Activated T-helper 1 cell treated with Interleukin-2 at 50 U/mL for 16 hours (primary cell): ENCODE measurements at regions not wholly inside any gene's neighbourhood (a gene's known extent, or its start where the extent isn't known, plus 50 kb on each side); places are given as distances from the start of the nearest gene placed in this dataset.
"Not testable (repeated sequence)": the region's sequence is repeated elsewhere in the genome, so short reads cannot be mapped to it uniquely, and the experiment has no call there.

Experiments used
- DNase-seq: peaks from one replicate; pipeline ENCODE4 v3.0.0-alpha.2; 2020; ENCODE audit warnings: low read depth

DNA sequence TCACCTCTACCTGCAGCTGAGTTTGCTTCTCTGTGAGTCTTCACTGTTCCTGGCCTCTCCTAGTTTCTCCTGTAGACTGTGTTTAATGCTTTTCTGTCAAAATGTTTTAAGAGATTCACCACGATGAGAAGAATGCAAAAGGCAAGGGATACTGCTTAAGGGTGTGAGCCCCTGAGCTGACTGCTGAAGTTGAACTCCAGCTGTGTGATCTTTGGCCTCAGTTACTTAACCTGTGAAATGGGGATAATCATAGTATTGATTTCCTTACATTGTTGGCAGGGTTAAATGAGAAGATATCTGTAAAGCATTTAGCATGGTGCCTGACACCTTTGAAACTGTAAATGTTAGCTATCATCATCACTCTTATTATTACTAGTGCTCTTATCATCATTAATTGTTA, 230.2 kb upstream of the MYLIP start:
- no peak for DNase-seq

GRCh38 chr6:15897063-15897876, 231.6 kb upstream of the MYLIP start:
- DNase-seq = no peak

DNA sequence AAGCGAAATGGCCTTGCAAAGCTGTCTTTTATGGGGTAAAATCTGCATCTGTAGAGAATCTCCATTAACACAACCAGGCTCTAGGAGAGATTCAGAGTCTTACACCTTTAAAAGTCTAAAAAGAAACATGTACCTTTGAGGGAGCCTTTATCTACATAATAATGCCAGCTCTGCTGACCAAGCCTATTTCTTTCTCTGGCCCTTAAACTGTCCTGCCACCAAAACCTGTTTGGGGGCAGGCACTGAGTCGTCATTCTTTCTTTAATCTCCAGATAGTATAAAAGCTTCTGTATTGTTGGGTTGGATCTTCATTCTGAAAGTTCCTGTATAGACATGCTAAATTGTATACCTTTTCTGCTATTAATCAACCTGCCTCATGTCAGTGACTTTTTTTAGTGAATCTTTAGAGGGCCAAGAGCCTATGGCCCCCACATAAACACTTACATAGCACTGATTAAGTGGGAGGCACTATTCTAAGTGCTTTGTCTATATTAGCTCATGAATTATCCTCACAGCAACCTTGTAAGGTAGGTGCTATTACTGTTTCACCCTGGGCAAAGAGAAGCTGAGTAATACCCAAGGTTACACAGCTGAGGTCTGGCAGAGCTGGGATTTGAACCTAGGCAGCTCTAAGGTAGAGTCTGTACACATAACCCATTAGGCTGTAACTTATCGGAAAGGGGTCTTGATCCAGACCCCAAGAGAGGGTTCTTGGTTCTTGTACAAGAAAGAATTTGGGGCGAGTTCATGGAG, 232.3 kb upstream of the DTNBP1 start:
- DNase-seq = no peak

- no peak for DNase-seq
Measured at GRCh38 chr6:15893556-15894253, 230.9 kb upstream of the DTNBP1 start.

GRCh38 chr6:15892369-15892768, 229.5 kb upstream of the DTNBP1 start:
- no peak for DNase-seq

GRCh38 chr6:15888798-15889772, 226.3 kb upstream of the DTNBP1 start:
- DNase-seq = no peak

DNA sequence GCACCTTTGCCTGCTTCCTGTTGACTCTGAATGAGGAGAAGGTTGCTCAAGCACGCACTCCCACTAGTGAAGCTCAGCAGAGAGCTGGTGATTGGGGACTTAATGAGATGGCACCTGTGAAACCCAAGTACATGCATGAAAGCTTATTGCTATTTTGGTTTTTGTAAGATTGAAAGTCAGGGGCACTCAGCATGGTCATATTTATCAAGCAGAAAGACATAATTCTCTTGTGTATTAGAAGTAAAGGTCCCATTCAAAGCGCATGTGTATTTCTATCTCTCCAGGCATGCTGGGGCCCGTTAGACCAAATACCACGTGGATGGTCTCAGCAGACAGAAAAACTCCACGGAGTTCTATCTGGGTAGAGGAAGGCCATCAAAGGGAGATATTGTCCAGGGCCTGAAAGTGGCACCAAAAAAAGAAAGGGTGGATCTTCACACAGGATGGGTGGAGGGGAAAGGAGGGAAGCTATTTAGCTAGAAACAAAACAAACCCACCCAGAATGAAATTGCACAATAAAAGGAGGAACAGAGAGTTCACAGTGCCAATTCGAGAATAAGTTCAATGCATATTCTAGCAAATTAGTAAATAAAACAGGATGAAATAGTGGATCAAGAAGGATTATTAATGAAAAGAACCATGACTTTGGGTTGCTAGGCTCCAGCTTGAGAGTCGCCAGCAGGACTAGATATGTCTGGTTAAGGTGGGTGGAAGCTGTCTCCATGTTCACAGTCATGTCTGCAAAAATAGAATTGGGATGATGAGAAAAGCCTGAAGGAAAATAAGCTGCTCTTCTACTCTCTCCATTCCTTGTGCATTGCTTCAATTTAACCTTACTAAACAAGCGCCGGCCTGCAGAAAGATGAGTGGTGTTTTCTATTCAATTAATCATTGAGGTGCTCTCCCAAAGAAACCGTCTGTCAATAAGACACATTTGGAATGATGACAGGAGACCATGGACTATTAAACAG, 224.9 kb upstream of the DTNBP1 start:
- no peak for DNase-seq

DNA sequence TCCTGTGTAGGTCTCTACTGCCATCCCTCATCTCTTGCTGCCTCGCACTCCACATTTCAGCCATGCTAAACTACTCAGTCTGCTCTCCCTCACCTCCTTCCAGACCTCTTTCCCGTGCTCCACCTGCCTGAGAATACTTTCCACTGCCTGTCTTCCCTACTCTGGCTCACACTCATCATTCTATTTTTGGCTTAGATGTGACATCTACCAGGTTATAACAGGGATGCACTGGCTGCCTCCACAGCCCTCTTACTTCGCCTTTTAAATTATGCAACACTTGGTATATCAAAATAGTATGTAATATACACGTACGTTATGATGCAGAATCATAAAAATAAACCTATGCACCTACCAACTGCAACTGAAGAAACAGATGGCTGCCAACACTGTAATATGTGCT, 222.8 kb upstream of the DTNBP1 start:
- no peak for DNase-seq

- DNase-seq = not testable (repeated sequence)
Measured at GRCh38 chr6:15883593-15883992, 220.8 kb upstream of the DTNBP1 start.

GRCh38 chr6:15882915-15883314, 220.1 kb upstream of the DTNBP1 start:
- DNase-seq = no peak

- no peak for DNase-seq
Measured at GRCh38 chr6:15882345-15882744, 219.5 kb upstream of the DTNBP1 start.

DNA sequence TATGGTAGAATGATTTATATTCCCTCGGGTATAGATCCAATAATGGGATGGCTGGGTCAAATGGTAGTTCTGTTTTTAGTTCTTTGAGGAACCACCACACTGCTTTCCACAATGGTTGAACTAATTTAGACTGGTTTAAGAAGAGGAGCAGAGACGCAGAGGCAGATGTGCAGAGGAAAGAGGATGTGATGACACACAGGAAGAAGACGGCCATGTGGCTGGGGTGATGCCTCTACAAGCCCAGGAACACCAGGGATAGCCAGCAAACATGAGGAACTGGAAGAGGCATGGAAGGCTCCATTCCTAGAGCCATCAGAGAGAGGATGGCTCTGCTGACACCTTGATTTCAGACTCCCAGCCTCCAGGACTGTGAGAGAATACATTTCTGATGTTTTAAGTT, 218.3 kb upstream of the DTNBP1 start:
- DNase-seq = no peak

DNA sequence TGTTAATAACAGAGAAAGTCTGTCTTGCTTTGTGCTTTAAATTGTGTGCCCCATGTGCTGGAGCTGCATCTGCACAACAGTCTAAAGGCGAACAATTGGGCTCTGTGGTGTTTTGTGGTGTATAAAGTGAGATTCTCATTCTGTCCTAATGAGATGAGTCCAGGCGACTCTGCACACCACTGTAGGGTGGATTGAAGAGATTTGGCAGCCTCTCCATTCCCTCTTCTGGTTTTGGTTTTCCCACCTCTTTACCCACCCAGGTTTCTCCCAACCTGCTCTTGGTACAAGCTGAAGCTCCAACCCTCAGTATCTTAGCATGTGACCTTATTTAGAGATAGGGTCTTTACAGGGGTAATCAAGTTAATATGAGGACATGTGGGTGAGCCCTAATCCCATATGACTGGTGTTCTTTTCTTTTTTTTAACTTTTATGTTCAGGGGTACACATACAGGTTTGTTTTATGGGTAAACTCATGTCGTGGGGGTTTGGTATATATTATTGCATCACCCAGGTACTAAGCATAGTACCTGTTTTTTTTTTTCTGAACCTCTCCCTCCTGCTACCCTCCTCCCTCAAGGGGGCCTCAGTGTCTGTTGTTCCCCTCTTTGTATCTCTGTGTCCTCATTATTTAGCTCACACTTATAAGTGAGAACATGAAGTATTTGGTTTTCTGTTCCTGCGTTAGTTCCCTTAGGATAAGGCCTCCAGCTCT, 217.6 kb upstream of the DTNBP1 start:
- DNase-seq = no peak

GRCh38 chr6:15879371-15880261, 216.8 kb upstream of the DTNBP1 start:
- peak; percentile 12 for DNase-seq

- no peak for DNase-seq
Measured at GRCh38 chr6:15877231-15877630, 214.4 kb upstream of the DTNBP1 start.

DNA sequence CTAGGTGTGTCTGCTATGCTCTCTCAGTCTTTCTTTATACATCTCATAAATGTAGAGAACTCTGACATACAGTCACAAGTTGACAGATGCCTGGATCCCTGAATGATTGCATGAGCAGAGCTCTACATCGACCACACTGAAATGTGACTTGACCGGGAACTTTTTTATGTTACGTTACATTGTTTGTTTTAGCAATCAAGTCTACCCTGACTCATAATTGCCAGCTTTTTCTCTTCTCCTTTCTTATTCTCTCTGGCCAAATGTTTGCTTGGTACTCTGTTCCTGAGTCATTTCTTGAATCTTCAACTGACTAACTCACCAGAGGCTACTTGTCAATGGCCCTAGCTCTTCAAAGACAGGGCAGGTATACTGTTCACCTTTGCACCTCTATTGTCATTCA, 213.6 kb upstream of the DTNBP1 start:
- DNase-seq = no peak

DNA sequence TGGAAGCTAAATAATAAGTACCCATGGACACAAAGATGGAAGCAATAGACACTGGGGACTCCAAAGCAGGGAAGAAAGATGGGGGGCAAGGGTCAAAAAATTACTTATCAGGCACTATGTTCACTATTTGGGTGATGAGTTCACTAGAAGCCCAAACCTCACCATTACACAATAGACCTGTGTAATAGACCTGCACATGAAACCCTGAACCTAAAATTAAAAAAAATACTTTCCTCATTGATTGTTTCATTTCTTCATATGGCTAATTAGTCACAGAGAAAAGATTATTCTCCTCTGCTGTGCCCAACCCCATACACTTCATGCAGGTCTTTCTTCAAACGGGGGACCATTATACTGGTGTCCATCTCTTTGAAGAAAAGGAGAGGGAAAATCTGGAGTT, 213.0 kb upstream of the DTNBP1 start:
- DNase-seq = no peak

GRCh38 chr6:15874821-15875220, 212.0 kb upstream of the DTNBP1 start:
- no peak for DNase-seq

DNA sequence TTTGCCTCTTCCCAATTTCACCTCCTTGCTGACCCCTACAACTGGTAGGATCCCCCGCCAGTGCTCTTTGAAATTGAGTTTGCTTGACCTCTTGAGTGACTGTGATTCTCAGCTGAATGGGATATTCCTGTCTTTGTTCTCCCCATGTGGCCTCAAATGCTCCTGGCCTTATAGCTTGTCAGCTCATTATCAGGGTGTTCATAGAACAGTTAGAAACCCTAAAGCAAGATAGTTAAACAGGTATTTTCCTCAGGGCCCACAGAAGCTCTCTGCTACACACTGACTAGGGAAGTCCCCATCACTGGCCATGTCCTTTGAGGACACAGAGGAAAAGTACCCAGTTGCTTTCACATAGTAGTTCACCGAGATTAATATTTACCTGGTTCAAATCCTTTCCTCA, 211.5 kb upstream of the DTNBP1 start:
- DNase-seq = no peak
